RPMI7951 (cell line): ENCODE measurements at regions not wholly inside any gene's neighbourhood (a gene's known extent, or its start where the extent isn't known, plus 50 kb on each side); places are given as distances from the start of the nearest gene placed in this dataset.

Source experiments
- DNase-seq: peaks from one replicate; pipeline ENCODE4 v3.0.0-alpha.2; 2012; ENCODE audit warnings: low read depth

DNA sequence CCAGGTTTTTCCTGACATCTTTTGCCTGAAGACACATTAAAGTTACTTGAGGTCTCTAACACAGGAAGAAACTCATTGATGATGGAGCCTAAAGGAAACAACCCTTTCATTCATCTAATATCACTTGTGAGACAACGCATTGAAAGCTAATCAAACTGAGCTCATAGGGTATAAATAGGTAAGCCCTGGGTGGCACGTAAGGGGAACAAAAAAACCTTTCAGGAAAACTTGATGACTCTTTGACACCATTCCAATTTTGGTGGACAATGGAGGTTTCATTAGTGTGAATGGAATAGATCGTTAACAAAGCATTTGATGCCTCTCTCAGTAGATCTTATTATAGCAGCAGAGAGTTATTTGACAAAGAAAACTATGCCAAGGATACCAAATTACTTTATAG, 80.7 kb upstream of the DUSP10 start:
- DNase-seq, result no peak

DNA sequence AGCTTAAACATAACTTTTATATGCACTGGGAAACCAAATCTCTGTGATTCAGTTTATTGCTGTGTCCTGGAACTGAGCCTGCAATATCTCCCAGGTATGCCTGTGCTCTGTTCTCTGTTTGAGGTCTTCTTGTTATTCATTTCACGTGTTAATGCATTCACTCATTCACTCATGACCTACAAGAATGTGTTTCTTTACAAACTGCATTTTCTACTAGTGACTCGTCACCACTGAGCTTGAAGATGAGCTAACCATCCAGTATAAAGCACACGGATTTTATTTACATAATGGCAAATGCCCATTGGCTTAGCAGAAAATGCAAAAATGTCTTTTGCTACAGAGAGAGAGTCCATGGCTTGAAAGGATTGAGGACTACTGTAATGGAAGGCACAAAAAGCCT, 75.0 kb upstream of the DUSP10 start:
- DNase-seq, result peak; percentile 79

DNA sequence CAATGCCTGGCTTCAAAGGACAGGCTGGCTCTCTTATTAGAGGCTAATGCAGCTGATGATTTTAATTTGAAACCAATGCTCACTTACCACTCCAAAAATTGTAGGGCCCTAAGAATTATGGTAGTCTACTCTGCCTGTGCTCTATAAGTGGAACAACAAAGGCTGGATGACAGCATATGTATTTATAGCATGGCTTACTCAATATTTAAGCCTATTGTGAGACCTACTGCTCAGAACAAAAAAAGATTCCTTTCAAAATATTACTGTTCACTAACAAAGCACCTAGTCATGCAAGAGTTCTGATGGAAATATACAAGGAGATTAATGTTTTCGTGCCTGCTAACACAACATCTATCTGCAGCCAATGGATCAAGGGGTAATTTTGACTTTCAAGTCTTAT, 73.8 kb upstream of the DUSP10 start:
- no peak for DNase-seq

DNA sequence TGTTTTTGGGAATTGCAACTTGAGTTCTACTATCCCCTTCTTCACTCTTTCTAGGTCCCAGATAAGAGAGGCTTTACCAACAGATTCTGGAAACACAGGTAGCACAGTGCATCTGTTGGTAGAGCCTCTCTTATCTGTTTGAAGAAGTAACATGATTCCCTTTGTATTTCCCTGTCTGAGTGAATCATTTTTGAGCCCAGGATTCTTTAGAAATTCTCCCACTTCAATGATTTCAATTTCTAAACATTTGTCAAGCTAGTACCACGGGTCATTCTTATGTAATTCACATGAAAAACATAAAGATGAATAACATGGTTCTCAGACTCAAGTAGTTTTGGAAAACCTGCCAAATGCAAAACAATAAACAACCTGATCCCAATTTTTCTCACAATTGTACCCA, 72.0 kb upstream of the DUSP10 start:
- DNase-seq, result no peak

DNA sequence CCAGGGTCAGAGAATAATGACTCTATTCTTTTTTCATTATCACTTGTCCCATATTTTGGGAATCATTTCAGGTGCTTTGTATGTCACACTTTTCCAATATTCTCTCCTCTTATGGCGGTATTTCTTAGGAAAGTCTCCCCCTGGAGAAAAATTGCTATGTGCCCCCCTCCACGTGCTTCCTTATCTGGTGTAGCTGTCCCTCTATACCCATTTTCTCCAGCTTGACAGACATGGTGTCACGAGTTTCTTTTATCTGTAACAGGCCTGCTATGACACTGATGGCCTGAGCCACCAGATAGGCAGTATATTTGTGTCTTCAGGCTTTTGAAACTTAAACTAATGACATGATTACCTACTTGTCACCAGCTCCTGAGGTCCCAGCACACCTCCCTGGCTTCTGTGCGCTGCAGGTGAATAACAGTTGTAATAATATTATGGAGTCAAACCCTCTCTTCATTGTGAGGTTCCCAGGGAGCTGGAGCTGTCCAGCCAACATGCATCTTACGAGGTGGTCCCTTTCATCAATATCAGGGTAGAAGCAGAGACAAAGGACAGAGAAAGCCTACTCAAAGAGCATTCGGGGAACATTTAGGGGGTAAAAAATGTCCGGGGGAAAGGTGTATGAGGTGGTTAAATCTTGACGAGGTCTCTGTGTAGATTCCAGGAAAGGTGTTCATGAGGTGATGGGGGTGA, 71.2 kb upstream of the DUSP10 start:
- no peak for DNase-seq

DNA sequence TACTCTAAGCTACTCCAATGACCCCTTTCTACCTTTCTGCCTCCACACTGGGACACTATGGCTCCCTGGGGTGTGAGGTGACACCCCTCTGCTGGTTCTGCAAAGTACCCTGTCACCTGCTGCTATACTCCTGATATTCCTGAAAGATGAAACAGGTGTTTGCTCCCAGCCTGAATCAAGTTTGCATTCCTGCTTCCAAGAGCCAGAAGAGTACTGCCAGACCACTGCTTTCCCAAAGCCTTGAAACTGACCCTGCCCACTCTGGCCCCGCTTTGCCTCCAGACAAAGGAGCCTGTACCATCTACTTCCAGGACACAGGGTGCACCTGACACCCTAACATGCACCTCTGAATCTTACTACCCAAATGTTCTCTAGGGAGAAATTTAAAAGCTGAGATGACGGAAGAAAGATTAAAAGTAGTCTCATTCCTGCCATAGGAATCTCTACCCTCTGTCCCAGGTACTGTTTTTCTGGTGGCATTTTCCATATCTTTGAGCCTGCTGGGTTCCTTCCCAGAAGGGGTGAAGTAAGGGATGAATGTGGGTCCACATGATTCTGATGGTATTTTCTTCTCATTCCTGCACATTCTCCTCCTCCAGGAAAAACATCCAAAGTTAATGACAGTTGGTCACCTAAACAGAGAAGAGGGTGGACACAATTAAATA, 70.3 kb upstream of the DUSP10 start:
- DNase-seq, result no peak

DNA sequence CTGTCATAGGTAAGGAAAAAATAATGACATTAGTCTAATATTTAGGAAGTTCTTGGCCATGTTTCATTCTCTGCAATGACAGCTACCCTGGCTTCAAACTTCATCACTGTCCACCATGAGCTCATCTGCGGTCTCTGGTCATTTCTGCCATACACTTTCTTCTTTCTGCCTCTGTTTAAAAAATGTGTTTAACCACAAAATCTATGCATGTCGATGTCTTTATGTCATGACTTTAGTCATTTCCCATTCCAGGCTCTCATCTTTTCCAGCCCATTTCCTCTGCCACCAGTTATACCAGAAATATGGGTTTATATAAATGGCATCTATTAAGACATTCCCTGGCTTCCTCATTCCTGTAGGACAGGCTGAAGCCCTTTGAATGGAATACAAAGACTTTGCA, 68.5 kb upstream of the DUSP10 start:
- DNase-seq, result peak; percentile 82

DNA sequence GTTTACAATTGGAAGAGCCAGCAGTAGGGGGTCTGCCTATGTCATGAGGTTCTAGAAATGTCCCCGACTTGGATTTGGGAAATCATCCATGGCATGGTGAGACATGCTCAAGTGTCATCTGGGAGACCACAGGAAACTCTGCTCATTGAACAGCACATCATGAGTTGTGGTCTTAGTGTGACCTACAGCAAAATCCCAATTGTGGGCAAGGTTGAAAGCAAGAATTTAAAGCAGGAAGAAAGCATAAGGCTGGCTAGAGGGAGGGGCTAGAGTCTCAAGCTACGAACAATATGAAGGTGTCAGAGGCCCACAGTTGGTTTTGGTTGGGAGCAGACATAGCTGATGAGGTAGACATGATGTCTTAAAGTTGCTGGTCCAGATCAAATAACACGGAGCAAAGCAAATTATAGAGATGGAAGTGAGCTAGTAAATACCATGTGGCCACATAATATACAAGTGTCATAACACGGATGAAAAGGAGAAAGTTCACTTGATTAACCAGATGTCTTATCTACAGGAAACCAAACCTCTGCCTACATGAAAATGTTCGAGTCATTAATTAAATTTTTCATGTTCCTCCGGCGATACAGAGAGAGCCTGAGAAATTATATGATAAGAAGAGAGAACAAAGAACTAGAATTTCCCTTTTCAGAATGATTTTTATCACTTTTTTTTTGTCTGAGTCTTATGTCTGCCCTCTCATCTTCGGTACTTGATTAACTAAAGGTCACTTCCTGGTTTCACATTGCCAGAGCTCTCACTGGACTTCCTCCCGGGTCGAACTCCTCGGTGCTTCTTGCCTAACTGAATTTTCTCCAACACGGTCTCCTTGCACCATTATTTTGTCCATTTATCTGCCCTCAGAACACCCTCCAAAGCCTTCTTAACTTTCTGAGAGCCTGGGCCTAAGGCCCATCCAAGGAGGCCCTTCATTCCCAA, 67.5 kb upstream of the DUSP10 start:
- peak; percentile 46 for DNase-seq

DNA sequence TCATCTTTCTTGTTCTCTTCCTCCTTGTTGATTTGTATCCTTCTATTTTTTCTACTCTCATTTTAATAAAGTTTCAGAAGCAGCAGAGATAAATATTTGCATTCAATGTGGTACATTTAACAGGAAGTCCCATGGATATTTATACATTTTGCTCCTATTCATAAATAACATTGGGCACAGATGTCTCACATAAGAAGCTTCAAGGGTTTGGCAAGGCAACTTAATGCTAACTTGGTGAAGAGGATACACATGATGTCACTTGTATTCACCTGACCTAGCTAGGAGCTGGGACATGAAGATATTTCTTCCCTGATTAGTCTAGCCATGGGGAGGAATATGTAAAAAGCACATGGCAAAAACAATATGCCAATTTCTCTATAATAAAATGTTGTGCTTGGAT, 65.1 kb upstream of the DUSP10 start:
- DNase-seq, result no peak

DNA sequence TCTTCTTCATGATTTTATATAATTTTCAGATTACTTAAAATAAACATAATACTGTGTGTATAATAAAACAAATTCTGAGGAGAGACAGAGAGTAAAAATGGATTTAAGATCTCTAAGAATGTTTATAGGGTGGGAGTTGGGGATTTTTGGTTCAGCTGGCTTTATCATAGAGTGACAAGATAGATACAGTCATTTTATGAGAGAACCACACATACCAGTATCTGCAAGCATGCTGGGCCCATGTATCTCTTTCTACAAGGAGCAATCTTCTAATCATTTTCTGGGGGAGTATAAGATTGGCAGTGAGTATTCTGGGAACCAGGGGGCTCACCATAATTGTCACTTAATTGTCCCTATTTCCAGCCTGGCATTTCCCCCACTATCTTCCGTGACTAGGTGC, 64.3 kb upstream of the DUSP10 start:
- DNase-seq, result no peak

DNA sequence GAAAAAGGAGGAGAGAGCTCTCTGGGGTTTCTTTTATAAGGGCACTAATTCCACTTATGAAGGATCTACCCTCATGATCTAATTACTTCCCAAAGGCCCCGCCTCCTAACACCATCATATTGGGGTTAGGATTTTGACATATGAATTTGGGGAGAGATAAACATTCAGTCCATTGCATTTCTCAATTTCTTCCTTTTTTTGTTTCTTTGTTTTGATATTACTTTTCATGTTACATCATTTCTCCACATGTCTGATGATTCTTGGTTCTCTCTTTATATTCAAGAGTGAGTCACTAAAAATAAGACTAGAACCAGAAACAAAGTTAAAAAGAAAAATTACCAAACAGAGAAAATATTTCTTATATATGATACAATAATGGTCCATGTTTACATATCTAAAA, 63.2 kb upstream of the DUSP10 start:
- DNase-seq, result no peak

DNA sequence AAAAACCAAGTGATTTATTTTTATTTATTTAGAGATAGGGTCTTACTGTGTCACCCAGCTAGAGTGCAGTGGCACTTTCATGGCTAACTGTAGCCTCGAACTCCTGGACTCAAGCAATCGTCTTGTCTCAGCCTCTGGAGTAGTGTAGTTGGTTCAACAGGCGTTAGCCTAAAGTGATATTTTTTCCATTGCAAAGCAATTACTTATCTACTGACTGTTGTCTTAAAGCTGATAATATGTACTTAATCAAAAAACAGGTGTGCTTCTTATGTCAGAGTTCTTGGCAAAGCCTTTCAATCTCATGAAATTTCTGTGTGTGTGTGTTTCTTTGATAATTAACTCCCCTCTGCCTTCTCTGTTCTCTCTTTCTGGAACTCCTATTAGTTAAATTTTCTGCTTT, 62.4 kb upstream of the DUSP10 start:
- no peak for DNase-seq

DNA sequence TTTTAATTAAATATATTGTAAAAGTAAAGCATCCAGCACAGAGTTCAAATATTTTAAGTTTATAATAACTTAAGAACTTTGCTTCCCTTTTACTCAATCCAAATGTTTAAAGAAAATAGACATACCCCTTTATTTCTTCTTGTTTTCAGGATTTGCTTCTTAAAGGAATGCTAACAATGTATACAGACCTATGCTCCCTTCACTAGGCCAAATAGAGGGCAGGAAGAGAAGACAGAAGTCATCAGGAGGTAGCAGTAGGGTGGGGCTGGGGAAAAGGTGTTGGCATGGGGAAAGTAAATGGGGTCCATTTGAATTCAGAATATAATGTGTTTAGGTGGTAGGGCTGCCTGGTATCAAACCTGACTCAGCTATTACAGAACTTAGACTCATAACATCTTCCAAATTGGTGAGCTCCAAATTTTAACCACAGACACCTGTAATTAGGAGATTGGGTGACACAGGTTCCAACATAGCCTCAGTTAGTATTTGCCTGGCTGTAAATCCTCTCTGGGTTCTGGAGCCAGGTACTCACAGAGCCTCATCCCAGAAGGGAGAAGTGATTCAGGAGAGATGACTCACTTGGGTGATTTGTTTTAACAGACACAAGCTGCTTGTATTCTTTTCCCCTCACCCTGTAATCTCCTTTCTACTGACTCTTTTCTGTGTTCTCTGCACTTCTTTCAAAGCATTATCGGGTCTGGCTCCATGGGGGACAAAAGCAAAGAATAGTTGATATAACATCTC, 60.1 kb upstream of the DUSP10 start:
- peak; percentile 63 for DNase-seq

DNA sequence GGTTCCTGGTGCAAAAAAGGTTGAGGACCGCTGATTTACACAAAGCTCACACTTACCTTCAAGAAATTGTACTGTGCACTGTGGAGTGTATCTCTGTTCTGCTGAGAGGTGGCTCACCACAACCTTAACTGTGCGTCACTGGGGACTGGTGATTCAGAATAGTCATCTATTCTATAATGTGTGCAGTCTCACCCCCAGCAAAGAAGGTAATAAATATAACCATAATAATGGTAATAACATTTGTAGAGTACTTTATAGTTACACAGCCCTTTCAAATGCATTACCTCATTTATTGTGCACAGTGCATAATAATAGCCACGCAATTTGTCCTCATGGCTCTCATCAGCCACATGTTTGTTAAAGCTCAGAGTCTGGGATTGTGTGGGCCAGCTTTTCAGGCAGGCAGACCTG, 59.4 kb upstream of the DUSP10 start:
- no peak for DNase-seq

DNA sequence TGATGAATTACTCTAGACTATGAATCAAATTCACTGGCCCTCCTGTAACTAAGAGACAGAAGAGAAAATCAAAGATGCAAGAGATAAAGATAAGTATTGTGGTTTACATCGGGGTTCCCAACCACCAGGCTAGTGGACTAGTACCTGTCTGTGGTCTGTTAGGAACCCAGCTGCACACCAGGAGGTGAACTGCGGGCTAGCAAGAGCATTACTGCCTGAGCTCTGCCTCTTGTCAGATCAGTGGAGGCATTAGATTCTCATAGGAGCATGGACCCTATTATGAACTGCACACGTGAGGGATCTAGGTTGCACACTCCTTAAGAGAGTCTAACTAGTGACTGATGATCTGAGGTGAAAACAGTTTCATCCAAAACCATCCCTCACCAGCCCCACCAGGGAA, 58.9 kb upstream of the DUSP10 start:
- DNase-seq, result no peak

DNA sequence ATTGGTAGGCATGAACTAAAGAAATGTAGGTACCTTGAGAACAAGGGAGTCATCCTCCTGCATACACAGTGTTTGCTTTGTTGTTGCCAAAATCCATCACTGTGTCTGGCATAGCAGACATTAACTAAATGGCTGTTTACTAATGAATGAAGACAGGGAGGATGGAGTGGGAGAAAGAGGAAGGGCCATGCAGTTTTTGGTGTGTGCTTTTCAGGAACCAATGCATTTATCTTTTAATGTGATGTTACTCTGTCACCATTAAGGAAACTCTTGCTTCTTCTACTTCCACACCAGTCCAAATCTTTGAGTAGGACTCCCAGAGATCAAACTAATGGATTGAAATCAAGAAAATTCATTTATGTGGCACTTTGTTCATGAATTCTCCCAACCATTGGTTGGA, 55.6 kb upstream of the DUSP10 start:
- DNase-seq, result no peak

DNA sequence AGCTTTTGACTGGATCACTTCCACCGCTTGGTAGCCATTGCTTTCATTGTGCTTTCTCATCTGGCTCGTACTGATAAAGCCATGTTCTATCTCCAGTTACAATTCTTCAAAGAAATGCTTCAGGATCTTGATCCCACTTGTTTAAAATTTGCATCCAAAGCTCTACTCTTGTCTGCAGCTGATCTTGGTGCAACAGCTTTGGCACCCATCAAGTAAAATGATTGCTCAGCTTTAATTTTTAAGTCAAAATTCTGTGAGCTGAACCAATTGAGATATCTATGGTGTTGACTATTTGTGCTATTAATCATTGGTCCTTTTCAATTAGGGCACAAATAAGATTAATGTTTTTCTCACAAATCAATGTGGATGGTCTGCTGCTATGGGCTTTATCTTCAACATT, 54.8 kb upstream of the DUSP10 start:
- DNase-seq, result no peak

DNA sequence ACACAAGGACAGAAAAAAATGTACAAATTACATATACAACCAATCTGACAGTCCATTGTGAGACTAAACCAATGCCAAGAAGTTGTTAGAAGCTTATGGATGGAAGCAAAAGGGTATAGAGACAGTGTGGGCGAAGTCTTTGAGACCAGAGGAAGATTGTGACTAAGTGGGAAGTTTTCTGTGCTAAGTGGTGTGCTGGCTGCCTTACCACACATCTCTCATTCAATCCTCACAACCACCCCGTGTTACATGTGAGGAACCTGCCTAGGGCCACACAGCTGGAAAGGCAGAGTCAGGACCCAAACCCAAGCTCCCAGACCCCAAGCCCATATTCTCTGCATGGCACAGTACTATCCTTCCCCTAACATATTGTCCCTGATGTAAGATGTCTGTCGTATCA, 53.5 kb upstream of the DUSP10 start:
- DNase-seq, result no peak

DNA sequence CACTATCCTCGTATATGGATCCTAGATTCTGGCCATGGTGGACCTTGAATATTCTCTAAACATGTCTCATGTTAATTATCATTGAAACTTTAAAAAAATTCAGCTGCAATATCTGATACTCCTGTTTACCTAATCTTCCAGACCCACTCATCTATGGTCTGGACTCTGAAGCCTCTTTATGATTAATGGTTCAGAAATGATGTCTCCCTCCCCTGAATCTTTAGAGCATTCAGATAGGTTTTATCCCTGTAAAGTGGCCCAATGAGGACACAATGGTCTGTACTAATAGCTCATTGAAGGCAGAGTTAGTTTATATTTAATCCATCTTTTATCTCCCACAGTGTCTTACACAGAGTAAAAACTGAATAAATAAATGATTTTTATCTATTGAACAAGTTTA, 53.0 kb upstream of the DUSP10 start:
- DNase-seq, result no peak

DNA sequence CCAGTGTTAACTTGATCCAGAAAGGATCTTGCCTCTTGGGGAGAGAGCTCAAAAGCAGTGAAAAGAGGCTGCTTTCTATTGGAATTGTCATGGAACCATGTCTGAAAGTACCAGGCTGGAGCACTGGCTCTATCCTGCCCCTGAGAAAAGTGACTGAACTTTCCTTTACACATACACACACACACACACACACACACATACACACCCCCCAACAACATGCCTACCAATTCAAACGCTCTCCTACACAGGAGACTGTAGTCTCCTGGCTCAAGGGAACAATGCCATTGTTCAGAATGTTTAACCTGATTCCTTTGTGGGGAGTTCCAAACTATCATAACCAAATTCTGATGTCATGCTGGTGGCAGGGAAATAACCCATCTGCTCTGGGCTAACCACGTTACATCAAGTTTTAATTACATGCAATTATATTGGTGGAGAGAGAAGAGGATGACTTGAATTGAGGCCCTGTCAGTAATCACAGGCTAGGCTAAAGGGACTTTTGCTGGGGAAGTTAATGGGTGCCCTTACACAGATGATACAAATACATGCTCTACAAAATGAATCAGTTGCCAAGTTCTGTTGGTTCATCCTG, 52.3 kb upstream of the DUSP10 start:
- DNase-seq, result peak; percentile 33

DNA sequence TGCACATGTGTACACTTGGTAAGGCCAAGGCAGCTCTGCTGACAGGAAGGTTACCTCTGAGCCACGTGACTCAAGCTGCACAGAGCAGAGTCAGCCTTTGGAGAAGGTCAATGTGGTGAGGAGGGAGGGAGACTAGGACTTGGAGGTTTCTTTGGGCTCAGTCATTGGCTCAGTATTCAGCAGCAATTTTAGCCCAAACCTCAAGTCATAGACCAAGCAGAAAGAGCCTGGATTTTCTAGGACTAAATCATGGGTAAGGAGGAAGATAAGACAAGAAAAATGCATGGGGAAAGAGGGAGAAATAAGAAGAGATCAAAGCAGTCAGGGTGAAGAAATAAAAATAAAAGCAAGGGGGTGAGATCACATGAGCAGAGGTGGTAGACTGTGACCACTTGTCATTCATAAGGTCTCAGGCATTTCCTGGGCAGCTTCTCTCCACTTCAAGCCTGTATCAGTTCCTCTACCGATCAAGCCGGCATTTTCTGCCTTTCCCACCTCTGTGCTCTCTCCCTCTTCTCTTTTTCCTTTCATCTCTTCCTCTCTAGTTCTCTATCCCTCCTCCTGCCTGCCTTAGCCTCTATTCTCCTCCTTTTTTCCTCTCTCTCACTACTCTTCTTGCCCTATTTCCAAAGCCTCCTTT, 51.7 kb upstream of the DUSP10 start:
- DNase-seq, result no peak
